CD4-positive, alpha-beta T cell treated with Interferon alpha-2 for 1 hour (primary cell): ENCODE measurements at regions not wholly inside any gene's neighbourhood (a gene's known extent, or its start where the extent isn't known, plus 50 kb on each side); places are given as distances from the start of the nearest gene placed in this dataset.
"Not testable (repeated sequence)": the region's sequence is repeated elsewhere in the genome, so short reads cannot be mapped to it uniquely, and the experiment has no call there.

Source experiments
- DNase-seq, 2 donors: peaks; one replicate each; pipeline ENCODE4 v3.0.0-alpha.2; 2020 to 2022

DNA sequence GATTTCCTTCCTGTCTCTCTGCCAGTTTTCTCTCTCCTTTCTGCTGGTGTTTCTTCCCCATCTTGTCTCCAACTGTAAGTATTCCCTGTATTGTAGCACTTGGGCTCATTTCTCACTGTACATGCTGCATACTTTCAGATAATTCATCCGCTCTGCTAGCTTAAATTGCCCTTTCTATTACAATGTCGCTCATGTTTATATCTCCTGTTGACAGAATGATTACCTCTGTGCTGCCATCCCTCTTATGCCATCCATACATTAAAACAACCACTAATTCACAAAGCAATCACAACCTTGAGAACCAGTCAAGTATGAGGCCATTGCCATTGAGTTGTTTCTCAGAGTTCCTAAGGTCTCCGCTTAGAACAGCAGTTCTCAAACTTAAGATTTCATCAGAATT lies 107.5 kb upstream of the SOX2 start:
- no peak for DNase-seq

DNA sequence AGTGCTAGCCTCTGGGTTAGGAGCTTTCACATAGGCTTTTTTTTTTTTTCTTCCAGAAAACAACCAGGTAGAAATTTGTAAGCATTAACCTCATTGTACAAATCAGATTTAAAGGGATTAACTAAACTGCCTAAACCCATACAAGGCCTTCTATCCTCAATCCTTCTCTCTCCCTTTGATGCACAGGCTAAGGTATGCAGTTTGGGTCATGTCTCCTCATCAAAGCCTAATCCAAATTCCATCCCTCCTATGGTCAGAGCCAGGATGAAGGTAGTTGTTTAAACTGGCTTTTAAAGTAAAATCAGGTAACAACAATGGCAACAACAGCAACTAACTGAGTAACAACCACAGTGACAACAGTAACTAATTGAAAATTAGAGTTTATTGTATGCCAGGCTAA lies 115.6 kb upstream of the SOX2 start:
- no peak for DNase-seq

DNA sequence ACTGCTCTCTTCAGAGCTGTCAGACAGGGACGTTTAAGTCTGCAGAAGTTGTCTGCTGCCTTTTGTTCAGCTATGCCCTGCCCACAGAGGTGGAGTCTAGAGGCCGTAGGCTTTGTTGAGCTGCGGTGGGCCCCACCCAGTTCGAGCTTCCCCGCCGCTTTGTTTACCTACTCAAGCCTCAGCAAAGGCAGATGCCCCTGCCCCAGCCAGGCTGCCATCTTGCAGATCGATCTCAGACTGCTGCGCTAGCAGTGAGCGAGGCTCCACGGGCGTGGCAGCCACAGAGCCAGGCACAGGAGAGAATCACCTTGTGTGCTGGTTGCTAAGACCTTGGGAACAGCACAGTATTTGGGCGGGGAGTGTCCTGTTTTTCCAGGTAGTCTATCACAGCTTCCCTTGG lies 120.8 kb upstream of the SOX2 start:
- not testable (repeated sequence) for DNase-seq

DNA sequence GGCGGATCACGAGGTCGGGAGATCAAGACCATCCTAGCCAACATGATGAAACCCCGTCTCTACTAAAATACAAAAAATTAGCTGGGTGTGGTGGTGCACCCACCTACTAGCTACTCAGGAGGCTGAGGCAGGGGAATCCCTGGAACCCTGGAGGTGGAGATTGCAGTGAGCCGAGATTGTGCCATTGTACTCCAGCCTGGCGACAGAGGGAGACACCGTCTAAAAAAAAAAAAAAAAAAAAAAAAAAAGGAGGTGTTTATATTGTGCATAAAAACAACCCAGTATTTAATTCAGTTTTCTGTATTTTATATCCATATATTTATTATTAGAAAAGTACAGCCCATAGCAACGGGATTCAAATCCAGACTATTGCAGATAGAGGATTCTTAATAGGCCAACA lies 129.1 kb upstream of the SOX2 start:
- DNase-seq = no peak

DNA sequence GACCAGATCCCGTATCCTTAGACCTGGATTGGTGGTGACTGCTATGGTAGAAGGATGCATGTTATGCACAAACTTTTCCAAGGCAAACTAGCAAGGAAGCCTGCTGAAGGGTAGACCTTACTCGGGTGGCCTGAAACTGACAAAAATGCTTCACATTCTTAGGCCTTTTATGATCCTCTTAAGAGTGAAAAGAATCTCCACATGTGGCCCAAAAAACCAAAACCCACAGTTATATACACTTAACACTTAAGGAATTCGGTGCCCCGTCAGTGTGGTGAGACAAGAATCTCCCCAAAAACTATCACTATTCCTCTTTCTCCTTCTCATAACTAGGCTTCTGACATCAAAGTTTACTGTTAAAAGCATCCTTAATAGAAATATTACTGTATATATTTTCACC lies 130.1 kb upstream of the SOX2 start:
- DNase-seq = no peak

DNA sequence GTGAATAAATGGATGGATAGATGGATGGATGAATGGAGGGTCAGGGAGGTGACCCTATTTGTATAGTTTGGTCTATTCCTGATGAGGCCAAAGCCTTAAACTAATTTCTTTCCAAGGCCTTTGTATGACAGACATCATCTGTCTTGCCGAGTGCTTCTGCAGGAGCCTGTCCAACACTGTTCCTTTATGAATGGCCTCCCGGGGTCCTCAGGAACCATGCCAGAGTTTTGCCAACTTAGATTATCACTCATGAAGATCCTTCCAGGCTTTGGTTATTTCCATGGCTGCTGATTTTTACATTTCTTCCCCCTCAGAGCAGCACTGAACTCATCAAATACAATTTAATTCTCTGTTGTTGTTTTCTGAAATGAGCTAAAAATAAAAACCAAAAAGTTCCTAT lies 133.0 kb upstream of the SOX2 start:
- no peak for DNase-seq

DNA sequence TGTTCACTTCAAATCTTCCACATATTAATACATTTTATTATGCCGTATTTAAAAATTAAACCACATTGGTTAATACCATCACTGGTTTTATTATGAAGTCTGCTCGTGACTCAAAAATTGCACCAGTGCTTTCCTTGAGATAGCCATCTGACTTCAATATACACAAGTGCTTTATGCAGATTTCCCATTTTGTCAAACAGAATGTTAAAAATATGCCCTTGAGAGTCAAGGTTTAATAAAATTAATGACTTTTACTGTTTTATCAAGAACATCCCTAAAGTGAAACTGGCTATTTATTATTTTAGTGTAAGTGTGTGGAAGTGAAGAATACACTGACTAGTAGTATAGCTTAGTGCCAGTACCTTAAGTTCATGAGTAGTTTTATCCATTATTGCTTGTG lies 139.3 kb upstream of the SOX2 start:
- no peak for DNase-seq

DNA sequence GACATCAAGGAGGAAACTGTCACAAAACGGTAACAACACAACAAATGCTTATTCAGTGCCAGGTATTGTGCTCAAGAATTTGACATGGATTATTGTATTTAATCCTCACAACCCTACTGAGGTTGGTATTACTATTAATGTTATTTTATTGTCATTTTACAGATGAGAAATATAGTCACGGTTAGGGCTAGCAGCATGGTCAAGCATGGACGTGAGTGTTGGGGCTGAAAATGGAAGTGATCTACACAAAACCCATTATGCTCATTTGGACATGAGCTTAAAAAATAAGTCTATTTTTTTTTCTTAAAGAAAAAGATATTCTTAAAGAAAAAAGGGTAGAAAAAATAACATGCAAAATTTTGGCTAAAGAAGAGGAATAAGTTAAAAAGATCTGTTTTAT lies 141.3 kb upstream of the SOX2 start:
- no peak for DNase-seq

DNA sequence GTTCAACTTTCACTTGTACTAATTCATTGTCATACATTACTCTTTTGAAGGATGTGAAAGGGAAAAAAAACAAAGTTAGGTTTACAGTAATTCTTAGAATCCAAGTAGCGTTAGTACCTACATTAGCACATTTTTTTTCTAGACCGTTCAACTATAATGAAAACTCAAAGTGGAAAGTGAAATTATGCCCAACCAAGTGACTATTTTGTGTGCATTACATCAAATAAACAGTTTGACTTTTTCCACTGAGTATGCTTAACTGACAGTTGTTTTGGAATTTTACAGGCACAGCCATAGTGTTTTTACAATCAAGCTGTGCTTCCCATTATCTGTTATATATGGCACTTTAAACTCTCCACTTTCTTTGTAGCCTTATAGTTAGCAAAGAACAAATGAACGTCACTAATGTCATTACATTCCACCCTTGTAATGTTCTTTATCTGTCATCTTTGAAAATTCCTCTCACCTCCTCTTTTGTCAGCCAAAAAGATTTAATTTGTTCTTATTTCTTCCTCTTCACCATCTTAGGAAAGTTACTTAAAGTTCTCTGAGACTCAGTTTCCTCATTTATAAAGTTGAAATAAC lies 142.3 kb upstream of the SOX2 start:
- DNase-seq = no peak

DNA sequence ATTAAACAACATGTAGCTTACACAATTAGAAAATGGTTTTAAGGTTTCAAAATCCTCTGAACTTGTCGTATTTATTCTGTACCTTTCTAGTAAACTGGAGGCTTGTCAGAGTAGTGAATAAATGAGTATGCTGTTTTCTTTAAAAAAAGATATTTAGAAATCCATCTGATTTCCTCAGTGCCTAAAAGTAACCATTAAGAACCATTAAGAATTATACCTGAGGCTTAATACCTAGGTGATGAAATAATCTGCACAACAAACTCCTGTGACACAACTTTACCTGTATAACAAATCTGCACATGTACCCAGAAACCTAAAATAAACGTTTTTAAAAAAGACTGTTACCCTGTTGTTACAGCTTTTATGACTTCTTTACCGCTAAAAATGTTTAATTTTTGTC lies 143.0 kb upstream of the SOX2 start:
- DNase-seq = no peak

DNA sequence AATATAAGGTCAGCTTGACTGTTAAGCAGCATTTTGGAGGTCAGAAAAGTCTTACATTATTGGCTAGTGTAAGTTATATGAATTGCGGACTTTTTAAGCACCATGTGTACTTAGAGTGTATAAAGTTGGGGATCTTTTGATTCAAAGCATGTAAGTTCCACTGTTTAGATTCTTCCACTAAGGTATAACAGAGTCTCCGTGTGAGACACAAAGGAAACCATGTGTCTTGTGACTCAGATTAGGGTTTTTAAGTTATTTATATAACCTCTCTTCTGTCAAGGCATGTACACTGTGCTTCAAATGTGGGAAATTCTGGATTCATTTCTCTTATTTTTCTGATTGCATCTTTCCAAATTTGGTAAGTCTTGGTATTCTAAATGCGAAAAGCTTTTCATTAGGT lies 143.5 kb upstream of the SOX2 start:
- DNase-seq = no peak

DNA sequence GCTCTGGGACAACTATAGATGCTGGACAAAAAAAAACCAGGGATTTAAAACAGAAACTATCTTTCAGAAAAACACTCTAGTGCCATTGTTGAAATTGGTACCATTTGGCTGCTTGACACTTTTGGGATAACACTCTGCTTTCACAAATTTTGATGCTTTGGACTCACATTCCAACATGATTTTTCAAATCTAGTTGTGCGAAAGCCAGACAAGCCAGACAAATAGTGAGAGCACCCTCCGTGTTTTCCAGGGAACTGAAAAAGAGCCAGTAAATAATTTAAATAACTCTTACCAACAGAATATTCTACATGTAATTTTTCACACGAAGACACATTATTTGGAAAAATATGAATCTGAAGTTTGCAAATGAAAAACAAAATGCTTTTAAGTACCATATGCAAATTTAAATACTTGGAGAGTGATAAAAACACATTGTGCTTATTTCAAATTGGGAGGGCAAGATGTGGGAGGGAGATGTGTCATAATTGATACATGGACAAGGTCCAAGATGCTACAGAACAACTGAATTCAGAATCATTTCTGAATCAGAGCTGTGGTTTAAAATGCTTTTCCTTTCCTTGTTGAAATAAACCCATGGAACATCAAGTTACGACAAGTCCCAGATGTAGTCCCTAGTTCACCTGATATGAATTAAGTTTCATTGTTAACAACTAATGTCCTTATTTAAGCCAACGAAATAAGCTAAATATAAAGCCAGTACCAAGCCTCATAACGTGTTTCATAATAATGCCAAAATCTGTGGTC lies 144.2 kb upstream of the SOX2 start:
- no peak for DNase-seq

DNA sequence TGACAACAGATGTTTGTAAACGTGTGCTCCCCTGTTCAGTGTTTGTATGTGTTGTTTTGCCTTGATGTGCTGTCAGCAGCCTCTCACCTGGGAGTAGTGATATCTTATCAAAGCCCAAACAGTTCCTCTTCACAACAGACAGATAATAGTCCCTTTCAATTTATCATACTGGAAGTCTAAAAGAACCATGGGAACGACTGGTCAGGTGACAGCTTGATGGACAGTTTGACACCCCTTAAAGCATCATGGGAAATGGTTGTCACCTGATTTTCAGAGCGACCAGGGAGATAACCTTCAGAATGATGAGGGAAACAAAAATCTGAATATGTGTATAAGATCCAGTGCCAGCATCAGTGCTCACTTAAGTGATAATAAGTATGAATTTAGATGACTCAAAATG lies 146.3 kb upstream of the SOX2 start:
- DNase-seq = no peak

DNA sequence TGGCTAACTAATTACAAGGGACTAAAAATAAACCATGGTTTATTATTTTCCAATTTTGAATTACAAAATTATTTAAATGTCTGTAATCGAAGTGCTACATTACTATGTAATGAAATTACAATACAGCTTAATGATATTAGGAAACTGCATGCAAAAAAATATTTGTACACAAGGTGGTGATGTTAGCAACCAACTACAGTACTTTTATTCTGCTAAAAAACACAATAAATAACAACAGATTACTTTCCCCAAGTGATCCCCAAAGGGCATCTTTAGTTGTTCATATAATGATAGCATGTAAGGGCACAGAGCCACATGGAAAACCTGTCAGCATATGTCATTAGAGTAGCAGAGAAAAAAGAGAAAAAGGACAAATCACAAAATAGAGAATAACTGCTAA lies 147.5 kb upstream of the SOX2 start:
- DNase-seq = no peak

DNA sequence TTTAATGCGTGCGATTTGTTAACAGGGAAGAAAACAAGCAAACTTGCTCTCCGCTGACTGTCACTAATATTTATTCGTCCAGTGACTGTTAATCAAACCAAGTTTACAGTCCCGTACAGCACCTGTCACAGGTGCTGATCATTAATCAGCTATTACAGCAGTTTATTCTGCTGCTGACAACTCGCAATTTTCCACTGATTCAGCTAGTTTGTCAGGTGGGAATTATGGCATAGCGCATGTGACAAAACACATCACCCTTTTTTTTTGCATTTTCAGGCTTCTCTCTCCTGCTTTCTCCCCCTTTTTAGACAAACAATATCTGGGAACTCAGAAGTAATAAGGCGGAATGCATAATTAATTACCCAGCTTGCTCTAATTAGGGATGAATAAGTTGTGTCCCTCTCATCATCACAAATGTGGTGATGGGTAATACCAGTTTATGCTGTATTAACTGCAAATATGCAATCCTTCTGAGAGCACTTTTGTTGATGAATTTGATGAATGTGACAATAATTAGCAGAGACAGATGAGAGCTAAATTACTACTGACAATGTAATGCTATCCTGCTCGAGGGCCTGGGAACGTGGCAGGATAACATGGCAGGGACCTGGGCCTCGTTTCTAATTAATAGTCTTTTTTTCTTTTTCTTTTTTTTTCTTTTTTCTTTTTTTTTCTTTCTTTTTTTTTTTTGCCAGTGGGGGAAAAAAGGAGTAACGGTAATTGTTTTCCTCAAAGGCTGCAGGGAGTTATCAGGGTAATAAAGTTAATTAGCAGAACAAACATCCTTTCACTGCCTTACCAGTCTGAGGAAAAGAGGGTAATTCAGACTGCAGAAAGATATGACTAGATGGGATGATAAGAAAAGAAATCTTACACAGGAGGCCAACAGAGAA lies 150.3 kb upstream of the SOX2 start:
- no peak for DNase-seq

DNA sequence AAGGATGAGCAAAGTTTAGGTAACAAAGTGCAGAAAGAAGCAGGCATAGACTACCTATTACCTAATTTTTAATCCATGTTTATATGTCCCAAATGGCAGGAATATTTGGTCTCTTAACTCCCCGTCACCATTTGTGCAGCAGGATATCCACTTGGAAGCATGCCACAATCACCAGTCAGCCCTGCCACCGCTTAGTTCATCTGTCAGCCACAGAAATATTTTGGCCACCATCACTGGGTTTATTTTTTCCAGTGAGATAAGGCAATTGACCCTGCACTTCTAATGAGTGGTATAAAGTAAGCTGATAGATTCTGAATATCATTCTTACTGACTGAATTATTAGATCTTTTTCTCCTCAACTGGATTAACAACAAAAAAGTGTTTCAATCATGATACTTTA lies 152.9 kb upstream of the SOX2 start:
- DNase-seq = no peak

DNA sequence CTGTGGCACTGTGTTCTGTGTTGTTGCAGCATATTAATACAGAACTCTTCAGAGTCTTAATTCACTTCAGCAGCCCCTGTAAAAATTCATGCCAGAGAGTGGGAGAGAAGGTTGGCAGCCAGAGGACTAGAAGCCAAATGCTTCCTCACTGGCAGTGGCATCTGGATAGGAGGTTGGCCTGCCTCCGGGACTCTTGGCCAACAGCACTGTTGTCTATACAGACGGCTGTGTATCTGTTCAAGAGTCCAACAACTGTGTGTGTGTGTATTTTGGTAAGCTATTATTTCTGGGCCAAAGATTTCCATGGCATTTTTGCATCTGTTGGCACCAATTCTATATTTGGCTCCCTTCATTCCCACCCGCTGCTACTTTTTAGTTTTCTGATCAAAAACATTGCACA lies 156.0 kb upstream of the SOX2 start:
- DNase-seq = no peak

DNA sequence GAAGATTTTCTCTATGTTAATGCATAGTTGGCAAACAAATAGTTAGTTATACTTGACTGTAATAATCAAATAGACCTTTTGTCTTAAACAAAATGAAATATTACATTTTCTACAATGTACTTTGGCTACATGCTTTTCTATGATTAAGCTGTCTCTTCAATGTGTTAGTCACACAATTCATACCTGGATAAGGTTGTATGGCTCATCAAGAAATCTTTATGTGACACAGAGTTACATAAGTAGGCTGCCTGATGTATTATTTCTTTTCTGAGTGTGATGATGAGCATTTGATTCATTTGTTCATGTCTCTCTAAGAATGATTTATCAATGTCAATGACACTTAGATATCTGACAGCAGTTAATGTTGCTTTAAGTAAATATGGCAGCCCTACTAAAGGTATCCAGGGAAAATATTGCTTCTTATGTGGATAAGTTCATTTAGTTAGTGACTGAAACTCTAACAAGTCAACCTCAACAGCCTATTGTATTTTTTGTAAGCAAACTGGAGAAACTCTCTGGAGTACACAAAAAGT lies 157.4 kb upstream of the SOX2 start:
- no peak for DNase-seq

DNA sequence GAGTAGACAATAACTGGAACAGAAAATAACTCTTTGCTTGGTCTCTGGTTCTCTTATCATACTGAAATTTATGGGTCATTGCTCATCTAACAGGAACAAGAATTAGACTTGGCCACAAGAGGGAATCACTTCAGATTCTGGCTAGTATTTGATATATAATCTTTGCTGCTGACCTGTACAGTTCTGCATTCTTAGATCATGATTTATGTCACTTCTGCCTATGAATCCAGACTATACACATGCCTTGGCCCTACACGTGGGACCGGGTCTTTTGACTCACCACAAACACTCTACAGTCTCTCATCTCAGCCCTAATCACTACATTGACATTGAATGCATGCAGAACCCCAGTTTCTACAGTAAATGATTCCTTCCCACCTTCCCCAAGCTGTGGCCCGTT lies 162.5 kb upstream of the SOX2 start:
- DNase-seq = no peak

DNA sequence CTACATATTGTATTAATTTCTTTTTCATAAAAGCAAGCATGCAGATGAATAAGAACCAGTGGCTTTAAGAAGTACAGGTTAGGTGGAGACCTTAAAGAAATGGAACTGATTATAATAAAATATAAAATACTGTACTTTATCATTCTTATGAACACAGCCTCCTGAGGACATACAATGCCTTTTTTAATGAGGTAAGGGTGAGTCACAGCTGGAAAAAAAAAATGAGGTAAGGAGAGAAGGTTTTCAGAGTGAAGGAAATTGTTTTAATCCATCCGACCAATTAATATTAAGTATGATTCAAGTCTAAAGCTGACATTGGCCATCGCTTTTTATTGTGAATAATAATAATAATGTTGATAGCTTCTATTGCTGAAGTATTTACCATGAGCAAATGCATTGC lies 170.3 kb upstream of the SOX2 start:
- no peak for DNase-seq

DNA sequence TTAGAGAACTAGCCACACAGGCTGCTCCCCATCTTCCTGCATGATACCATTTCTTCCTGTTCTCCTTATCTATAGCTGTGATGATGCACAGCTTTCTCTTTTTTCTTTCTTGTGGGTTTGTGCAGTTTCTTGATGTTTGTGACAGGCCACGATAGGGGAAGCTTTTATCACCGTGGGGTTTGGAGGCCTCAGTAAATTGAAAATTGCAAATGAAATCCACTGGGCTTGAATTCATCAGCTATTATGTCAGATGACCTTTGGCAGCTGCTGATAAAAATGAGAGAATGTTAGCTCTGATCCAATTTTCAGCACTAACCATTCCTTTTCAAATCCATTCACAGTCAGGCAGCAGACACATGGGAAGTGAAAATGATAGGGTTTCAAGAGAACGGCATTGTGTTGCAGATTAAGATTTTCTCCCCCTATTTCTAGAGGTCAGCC lies 176.9 kb upstream of the SOX2 start:
- DNase-seq = no peak

DNA sequence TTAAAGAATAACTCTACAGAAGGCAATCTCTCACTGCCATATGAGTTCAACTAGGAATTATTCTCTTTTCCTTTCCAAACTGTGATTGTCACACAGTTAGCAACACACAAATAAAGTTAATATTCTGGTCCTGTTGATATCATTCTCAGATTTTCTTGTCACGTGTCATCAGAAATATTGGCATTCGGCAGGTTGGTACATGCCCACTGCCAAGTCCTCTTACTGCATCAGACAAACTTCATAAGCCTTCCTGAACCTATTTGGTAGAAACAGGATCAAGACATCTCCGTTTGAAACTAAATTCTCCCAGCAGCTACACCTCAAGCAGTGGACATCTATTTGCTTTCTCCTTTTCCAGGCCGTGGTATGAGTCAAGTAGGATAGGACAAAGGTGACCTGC lies 177.9 kb upstream of the SOX2 start:
- DNase-seq = no peak

DNA sequence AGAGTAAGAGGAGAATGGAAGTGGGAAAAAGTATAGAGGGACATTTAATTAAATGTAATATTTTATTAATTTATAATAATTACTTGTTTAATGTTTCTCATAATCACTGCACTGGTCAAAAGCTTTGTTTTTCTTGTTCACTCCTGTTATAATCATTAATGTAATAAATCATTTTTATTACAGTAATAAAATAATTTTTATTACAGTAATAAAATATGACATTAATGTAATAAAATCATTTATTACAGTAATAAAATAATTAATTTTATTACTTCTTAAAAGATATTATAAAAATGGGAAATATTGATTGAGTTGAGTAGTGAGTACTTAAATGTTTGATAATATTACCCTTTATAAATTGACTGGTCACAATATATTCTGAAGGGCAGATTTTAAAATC lies 181.1 kb upstream of the SOX2 start:
- DNase-seq = no peak

DNA sequence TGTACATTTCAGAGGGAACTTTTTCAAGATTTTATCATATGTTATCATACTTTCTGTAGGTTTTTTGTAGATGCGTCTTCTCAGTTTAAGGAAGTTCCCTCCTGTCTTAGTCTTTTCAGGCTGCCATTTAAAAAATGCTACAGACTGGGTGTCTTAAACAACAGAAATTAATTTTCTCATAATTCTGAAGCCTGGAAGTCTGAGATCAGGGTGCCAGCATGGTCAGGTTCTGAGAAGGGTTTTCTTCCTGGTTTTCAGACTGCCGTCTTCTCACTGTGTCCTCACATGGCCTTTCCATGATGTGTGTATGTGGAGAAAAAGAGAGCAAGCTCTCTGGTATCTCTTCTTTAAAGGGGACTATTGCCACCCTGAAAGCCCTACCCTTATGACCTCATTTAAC lies 189.9 kb upstream of the SOX2 start:
- no peak for DNase-seq
